Posterior cingulate gyrus (tissue), 11 donors: ENCODE measurements at regions not wholly inside any gene's neighbourhood (a gene's known extent, or its start where the extent isn't known, plus 50 kb on each side); places are given as distances from the start of the nearest gene placed in this dataset.
"Not testable (repeated sequence)": the region's sequence is repeated elsewhere in the genome, so short reads cannot be mapped to it uniquely, and the experiment has no call there.

Experiments
- DNase-seq, 10 donors: peaks; one replicate each; pipeline versions ENCODE4 v3.0.0 to v3.0.0-alpha.2; 2020 to 2021; ENCODE audit warnings: mixed read lengths in 3 of 10
- intact Hi-C: fragments of 100-400 bp; cut with DNase I; formaldehyde crosslinking; loops from one replicate; pipeline ENCODE4 v1.15.1; 2023

GRCh38 chr2:121150713-121151112 is 134.3 kb downstream of the TFCP2L1 start:
- intact Hi-C loops: no loop called here
- DNase-seq: no peak

GRCh38 chr2:121151311-121152109 is 133.5 kb downstream of the TFCP2L1 start:
- intact Hi-C loops: no loop called here
- DNase-seq: no peak

GRCh38 chr2:121152861-121153260 is 132.1 kb downstream of the TFCP2L1 start:
- DNase-seq: no peak
- intact Hi-C loops: no loop called here

GRCh38 chr2:121153516-121153915 is 131.5 kb downstream of the TFCP2L1 start:
- intact Hi-C loops: no loop called here
- no peak for DNase-seq

GRCh38 chr2:121155502-121156056 is 129.4 kb downstream of the TFCP2L1 start:
- no peak for DNase-seq

GRCh38 chr2:121157481-121157880 is 127.5 kb downstream of the TFCP2L1 start:
- intact Hi-C loops, DNase-seq: not testable (repeated sequence)

More at GRCh38 chr2:121155502-121156056, 129.4 kb downstream of the TFCP2L1 start:
- intact Hi-C loops: no loop called here

GRCh38 chr2:121159291-121160071 is 125.5 kb downstream of the TFCP2L1 start:
- no peak for DNase-seq
- intact Hi-C loops: no loop called here

GRCh38 chr2:121160366-121160765 is 124.6 kb downstream of the TFCP2L1 start:
- no peak for DNase-seq
- intact Hi-C loops: no loop called here

- no peak for DNase-seq
- intact Hi-C loops: no loop called here
Measured at GRCh38 chr2:121161272-121161671, 123.7 kb downstream of the TFCP2L1 start.

- intact Hi-C loops: no loop called here
- DNase-seq: no peak
Measured at GRCh38 chr2:121162893-121163292, 122.1 kb downstream of the TFCP2L1 start.

- DNase-seq: peak in 1 of 10 donors; percentile 8
Measured at GRCh38 chr2:121164042-121164441, 121.0 kb downstream of the TFCP2L1 start.

GRCh38 chr2:121165038-121165542 is 119.9 kb downstream of the TFCP2L1 start:
- DNase-seq: no peak
- intact Hi-C loops: no loop called here

More at GRCh38 chr2:121164042-121164441, 121.0 kb downstream of the TFCP2L1 start:
- intact Hi-C loops: no loop called here
